ENCODE measurements at regions not wholly inside any gene's neighbourhood (a gene's known extent, or its start where the extent isn't known, plus 50 kb on each side); places are given as distances from the start of the nearest gene placed in this dataset.

- Mint-ChIP-seq H3K4me3 (ENCODE audit: unreplicated experiment) (no peak overlapping the region), H3K4me1 (ENCODE audit: unreplicated experiment) (no peaks in the 10 kb centered on the region), H3K27ac (ENCODE audit: unreplicated experiment) (no peak overlapping the region), H3K27me3 (ENCODE audit: unreplicated experiment) (no peaks in the 10 kb centered on the region), H3K36me3 (ENCODE audit: unreplicated experiment) (no peaks in the 10 kb centered on the region), H3K9me3 (ENCODE audit: unreplicated experiment) (no peaks in the 10 kb centered on the region)
- no peak for DNase-seq (ENCODE audit: extremely low spot score, unreplicated experiment)
- no peak for TF ChIP-seq CTCF (IDR thresholded peaks at IDR 0.05)
Measured at GRCh38 chr4:27620886-27621285, 760.2 kb downstream of the STIM2 start.

DNA sequence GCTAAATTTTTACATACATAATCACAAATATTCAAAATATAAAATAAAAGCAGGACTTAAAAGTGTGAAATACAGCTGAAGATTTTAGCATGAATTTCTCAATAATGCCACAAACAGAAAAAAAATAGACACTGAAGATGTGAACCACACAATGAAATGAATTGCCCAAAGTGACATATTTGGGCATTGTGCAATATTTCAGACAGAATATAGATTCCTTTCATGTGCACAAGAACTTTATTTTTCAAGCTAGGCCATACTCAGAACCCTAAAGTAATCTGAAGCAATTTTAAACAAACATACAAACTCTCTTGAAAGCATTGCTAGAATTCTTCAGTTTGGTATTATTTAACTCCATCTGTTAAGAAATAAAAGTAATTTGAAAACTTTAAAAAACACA, 764.1 kb downstream of the STIM2 start:
- no peak for DNase-seq (ENCODE audit: extremely low spot score, unreplicated experiment)
- no peak overlapping the region for H3K27ac Mint-ChIP-seq (ENCODE audit: unreplicated experiment)
- H3K36me3 Mint-ChIP-seq (ENCODE audit: unreplicated experiment) = no peaks in the 10 kb centered on the region
- H3K27me3 Mint-ChIP-seq (ENCODE audit: unreplicated experiment) = peaks cover 2% of the 10 kb centered on the region
- no peak overlapping the region for H3K4me3 Mint-ChIP-seq (ENCODE audit: unreplicated experiment)
- no peaks in the 10 kb centered on the region for H3K9me3 Mint-ChIP-seq (ENCODE audit: unreplicated experiment)
- no peaks in the 10 kb centered on the region for H3K4me1 Mint-ChIP-seq (ENCODE audit: unreplicated experiment)
- no peak for TF ChIP-seq CTCF (IDR thresholded peaks at IDR 0.05)

DNA sequence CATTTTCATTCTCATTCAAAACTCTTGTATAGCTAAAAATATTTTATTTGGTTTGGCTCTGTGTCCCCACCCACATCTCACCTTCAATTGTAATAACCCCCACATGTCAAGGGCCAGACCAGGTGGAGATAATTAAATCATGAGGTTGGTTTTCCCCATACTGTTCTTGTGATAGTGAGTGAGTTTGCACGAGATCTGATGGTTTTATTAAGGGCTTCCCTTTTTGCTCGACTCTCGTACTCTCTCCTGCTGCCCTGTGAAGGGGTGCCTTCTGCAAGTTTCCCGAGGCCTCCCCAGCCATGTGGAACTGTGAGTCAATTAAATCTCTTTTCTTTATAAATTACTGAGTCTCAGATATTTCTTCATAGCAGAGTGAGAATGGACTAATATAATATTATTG, 768.0 kb downstream of the STIM2 start:
- no peak overlapping the region for H3K4me3 Mint-ChIP-seq (ENCODE audit: unreplicated experiment)
- no peaks in the 10 kb centered on the region for H3K36me3 Mint-ChIP-seq (ENCODE audit: unreplicated experiment)
- DNase-seq (ENCODE audit: extremely low spot score, unreplicated experiment) = no peak
- H3K4me1 Mint-ChIP-seq (ENCODE audit: unreplicated experiment) = no peaks in the 10 kb centered on the region
- H3K27ac Mint-ChIP-seq (ENCODE audit: unreplicated experiment) = no peak overlapping the region
- peaks cover 2% of the 10 kb centered on the region for H3K27me3 Mint-ChIP-seq (ENCODE audit: unreplicated experiment)
- no peak for TF ChIP-seq CTCF (IDR thresholded peaks at IDR 0.05)
- no peaks in the 10 kb centered on the region for H3K9me3 Mint-ChIP-seq (ENCODE audit: unreplicated experiment)

- H3K36me3 Mint-ChIP-seq (ENCODE audit: unreplicated experiment) = no peaks in the 10 kb centered on the region
- peaks cover 2% of the 10 kb centered on the region for H3K27me3 Mint-ChIP-seq (ENCODE audit: unreplicated experiment)
- TF ChIP-seq CTCF (IDR thresholded peaks at IDR 0.05) = no peak
- H3K9me3 Mint-ChIP-seq (ENCODE audit: unreplicated experiment) = no peaks in the 10 kb centered on the region
- no peak overlapping the region for H3K27ac Mint-ChIP-seq (ENCODE audit: unreplicated experiment)
- no peaks in the 10 kb centered on the region for H3K4me1 Mint-ChIP-seq (ENCODE audit: unreplicated experiment)
- no peak for DNase-seq (ENCODE audit: extremely low spot score, unreplicated experiment)
- no peak overlapping the region for H3K4me3 Mint-ChIP-seq (ENCODE audit: unreplicated experiment)
Measured at GRCh38 chr4:27629532-27630225, 769.0 kb downstream of the STIM2 start.

DNA sequence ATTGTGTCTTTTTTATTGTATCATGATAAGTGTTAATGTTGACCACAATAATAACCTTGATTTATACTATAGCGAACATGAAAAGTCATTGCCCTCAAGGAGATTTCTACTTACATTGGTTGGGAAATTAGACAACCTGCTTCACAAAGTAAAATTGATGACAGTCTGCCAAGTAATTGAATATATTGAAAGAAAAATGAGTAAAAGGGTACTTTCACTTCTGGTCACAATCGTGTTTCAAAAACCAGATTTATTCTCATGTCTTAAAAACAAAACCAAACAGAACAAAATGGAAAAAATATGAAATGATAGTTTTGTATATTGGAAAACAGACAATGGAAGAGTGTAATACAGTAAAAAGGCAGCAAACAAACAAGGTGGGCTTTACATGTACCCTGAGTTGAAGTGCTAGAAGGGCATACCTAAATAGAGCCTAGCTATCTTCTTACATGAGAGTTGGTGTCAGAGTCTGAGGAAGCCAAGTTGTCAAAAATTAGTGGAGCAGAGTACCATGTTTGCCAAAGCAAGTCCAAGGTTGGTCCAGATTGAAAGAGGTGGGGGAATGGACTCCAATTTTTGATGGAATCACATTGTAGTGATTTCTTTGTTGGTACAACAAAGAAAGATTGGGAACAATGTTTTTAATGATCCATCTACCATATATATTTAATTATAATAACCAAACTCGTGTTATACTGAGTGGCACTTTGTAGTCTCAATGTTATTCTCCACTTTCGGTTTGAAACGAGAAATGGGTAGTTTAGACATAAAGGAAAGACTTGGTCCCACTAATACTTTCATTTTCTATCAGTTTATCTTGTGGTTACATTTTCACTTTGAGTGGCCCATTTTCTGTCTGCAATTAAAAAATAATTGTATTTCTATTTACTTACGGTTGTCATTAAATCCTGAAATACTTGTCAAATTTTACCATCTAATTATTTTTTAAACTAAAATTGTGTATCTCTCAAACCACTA, 775.6 kb downstream of the STIM2 start:
- H3K27me3 Mint-ChIP-seq (ENCODE audit: unreplicated experiment) = no peaks in the 10 kb centered on the region

More for the DNA sequence above, 775.6 kb downstream of the STIM2 start:
- H3K4me1 Mint-ChIP-seq (ENCODE audit: unreplicated experiment) = no peaks in the 10 kb centered on the region
- no peaks in the 10 kb centered on the region for H3K9me3 Mint-ChIP-seq (ENCODE audit: unreplicated experiment)
- no peak for DNase-seq (ENCODE audit: extremely low spot score, unreplicated experiment)
- H3K36me3 Mint-ChIP-seq (ENCODE audit: unreplicated experiment) = no peaks in the 10 kb centered on the region
- H3K4me3 Mint-ChIP-seq (ENCODE audit: unreplicated experiment) = no peak overlapping the region
- no peak overlapping the region for H3K27ac Mint-ChIP-seq (ENCODE audit: unreplicated experiment)
- TF ChIP-seq CTCF (IDR thresholded peaks at IDR 0.05) = no peak

All from osteocyte (in vitro differentiated cells).